NOMO-1 (cell line): ENCODE measurements at regions not wholly inside any gene's neighbourhood (a gene's known extent, or its start where the extent isn't known, plus 50 kb on each side); places are given as distances from the start of the nearest gene placed in this dataset.

Experiments
- DNase-seq, 2 experiments: peaks; one replicate each; lab custom pipeline; 2025; ENCODE audit not compliant: unreplicated experiment in 2 of 2; lab: John Stamatoyannopoulos, UW

GRCh38 chr5:114210662-114211061 lies 151.2 kb upstream of the KCNN2 start:
- DNase-seq: no peak

GRCh38 chr5:114221807-114222206 lies 140.1 kb upstream of the KCNN2 start:
- DNase-seq: no peak

- DNase-seq: peak in 1 of 2 experiments; percentile 4
Observed at GRCh38 chr5:114223866-114224265, 138.0 kb upstream of the KCNN2 start.

GRCh38 chr5:114237766-114238165 lies 124.1 kb upstream of the KCNN2 start:
- peak; percentile 34 to 61 for DNase-seq

- no peak for DNase-seq
Observed at GRCh38 chr5:114238771-114239313, 123.0 kb upstream of the KCNN2 start.

GRCh38 chr5:114243281-114243971 lies 118.4 kb upstream of the KCNN2 start:
- DNase-seq: no peak

GRCh38 chr5:114243972-114244317 lies 117.9 kb upstream of the KCNN2 start:
- DNase-seq: no peak

GRCh38 chr5:114249823-114250222 lies 112.0 kb upstream of the KCNN2 start:
- DNase-seq: no peak

GRCh38 chr5:114250536-114250935 lies 111.3 kb upstream of the KCNN2 start:
- no peak for DNase-seq

- no peak for DNase-seq
Observed at GRCh38 chr5:114252226-114252625, 109.6 kb upstream of the KCNN2 start.

- no peak for DNase-seq
Observed at GRCh38 chr5:114255260-114255659, 106.6 kb upstream of the KCNN2 start.

GRCh38 chr5:114261989-114262388 lies 99.9 kb upstream of the KCNN2 start:
- DNase-seq: no peak

GRCh38 chr5:114265432-114266060 lies 96.3 kb upstream of the KCNN2 start:
- DNase-seq: no peak

GRCh38 chr5:114266374-114266773 lies 95.5 kb upstream of the KCNN2 start:
- DNase-seq: no peak

- no peak for DNase-seq
Observed at GRCh38 chr5:114296191-114296590, 65.7 kb upstream of the KCNN2 start.

- DNase-seq: no peak
Observed at GRCh38 chr5:114297915-114298314, 64.0 kb upstream of the KCNN2 start.

- DNase-seq: no peak
Observed at GRCh38 chr5:114305402-114306207, 56.3 kb upstream of the KCNN2 start.

GRCh38 chr5:114308017-114308416 lies 53.9 kb upstream of the KCNN2 start:
- no peak for DNase-seq

GRCh38 chr5:114308508-114308907 lies 53.4 kb upstream of the KCNN2 start:
- no peak for DNase-seq

GRCh38 chr5:114310666-114311065 lies 51.2 kb upstream of the KCNN2 start:
- DNase-seq: no peak

GRCh38 chr5:114311281-114311680 lies 50.6 kb upstream of the KCNN2 start:
- no peak for DNase-seq

- no peak for DNase-seq
Observed at GRCh38 chr5:114311968-114312367, 49.9 kb upstream of the KCNN2 start.
